ENCODE measurements at regions not wholly inside any gene's neighbourhood (a gene's known extent, or its start where the extent isn't known, plus 50 kb on each side); places are given as distances from the start of the nearest gene placed in this dataset.

- no peak for DNase-seq (ENCODE audit: low read depth in 2 of 2)
Observed at GRCh38 chr1:5659606-5660005, 332.6 kb downstream of the NPHP4 start.

- no peak for DNase-seq (ENCODE audit: low read depth in 2 of 2)
Observed at GRCh38 chr1:5658340-5659316, 333.6 kb downstream of the NPHP4 start.

- no peak for DNase-seq (ENCODE audit: low read depth in 2 of 2)
Observed at GRCh38 chr1:5651964-5652821, 340.0 kb downstream of the NPHP4 start.

GRCh38 chr1:5651473-5651872, 340.8 kb downstream of the NPHP4 start:
- no peak for DNase-seq (ENCODE audit: low read depth in 2 of 2)

- no peak for DNase-seq (ENCODE audit: low read depth in 2 of 2)
Observed at GRCh38 chr1:5651027-5651410, 341.2 kb downstream of the NPHP4 start.

- DNase-seq (ENCODE audit: low read depth in 2 of 2): no peak
Observed at GRCh38 chr1:5650283-5651026, 341.8 kb downstream of the NPHP4 start.

- no peak for DNase-seq (ENCODE audit: low read depth in 2 of 2)
Observed at GRCh38 chr1:5649795-5650194, 342.4 kb downstream of the NPHP4 start.

GRCh38 chr1:5649166-5649551, 343.1 kb downstream of the NPHP4 start:
- no peak for DNase-seq (ENCODE audit: low read depth in 2 of 2)

GRCh38 chr1:5648410-5649165, 343.6 kb downstream of the NPHP4 start:
- DNase-seq (ENCODE audit: low read depth in 2 of 2): no peak

GRCh38 chr1:5647234-5647633, 345.0 kb downstream of the NPHP4 start:
- DNase-seq (ENCODE audit: low read depth in 2 of 2): no peak

- DNase-seq (ENCODE audit: low read depth in 2 of 2): no peak
Observed at GRCh38 chr1:5646486-5647149, 345.6 kb downstream of the NPHP4 start.

GRCh38 chr1:5645929-5646328, 346.3 kb downstream of the NPHP4 start:
- DNase-seq (ENCODE audit: low read depth in 2 of 2): no peak

- DNase-seq (ENCODE audit: low read depth in 2 of 2): no peak
Observed at GRCh38 chr1:5645135-5645399, 347.2 kb downstream of the NPHP4 start.

- no peak for DNase-seq (ENCODE audit: low read depth in 2 of 2)
Observed at GRCh38 chr1:5644281-5645134, 347.7 kb downstream of the NPHP4 start.

- DNase-seq (ENCODE audit: low read depth in 2 of 2): no peak
Observed at GRCh38 chr1:5643360-5644107, 348.7 kb downstream of the NPHP4 start.

- DNase-seq (ENCODE audit: low read depth in 2 of 2): no peak
Observed at GRCh38 chr1:5640845-5641244, 351.4 kb downstream of the NPHP4 start.

- no peak for DNase-seq (ENCODE audit: low read depth in 2 of 2)
Observed at GRCh38 chr1:5639106-5639722, 353.0 kb downstream of the NPHP4 start.

GRCh38 chr1:5638582-5638981, 353.6 kb downstream of the NPHP4 start:
- DNase-seq (ENCODE audit: low read depth in 2 of 2): no peak

GRCh38 chr1:5637171-5637570, 355.1 kb downstream of the NPHP4 start:
- DNase-seq (ENCODE audit: low read depth in 2 of 2): no peak

All from fibroblast of skin of left biceps (primary cell).